ENCODE measurements at regions not wholly inside any gene's neighbourhood (a gene's known extent, or its start where the extent isn't known, plus 50 kb on each side); places are given as distances from the start of the nearest gene placed in this dataset.

DNA sequence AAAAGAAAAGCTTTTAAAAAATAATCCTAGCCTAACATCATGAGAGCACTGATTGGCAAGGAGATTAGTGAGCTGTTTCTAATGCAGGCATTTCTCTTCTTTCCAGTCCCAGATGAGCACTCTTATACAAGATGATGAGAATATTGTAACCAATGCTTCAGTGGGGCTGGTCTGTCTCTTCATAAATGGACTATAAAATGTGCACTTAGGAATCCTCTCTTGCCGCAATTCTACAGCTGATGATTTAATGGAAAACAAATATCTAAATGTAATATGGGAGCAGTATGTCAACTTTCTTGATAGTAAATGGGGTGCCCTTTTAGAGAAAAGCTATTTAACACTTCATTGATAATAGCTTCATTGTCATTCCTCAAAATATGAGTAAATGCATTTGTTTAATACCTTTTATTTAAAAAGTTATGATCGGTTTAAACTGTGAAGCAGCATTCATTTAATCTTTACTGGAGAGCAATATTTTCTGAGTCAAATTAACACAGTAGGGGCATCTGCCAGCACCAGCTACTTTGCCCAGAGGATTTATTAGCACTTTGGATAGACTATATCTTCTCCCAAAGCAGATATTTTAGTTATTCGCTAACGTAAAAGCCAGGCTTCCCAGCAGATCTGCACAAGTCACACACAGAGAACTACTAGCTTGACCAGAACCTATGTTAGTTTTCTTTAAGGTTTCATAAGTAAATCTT lies 985.9 kb downstream of the DIPK2A start:
- TF ChIP-seq, protein P1, sequence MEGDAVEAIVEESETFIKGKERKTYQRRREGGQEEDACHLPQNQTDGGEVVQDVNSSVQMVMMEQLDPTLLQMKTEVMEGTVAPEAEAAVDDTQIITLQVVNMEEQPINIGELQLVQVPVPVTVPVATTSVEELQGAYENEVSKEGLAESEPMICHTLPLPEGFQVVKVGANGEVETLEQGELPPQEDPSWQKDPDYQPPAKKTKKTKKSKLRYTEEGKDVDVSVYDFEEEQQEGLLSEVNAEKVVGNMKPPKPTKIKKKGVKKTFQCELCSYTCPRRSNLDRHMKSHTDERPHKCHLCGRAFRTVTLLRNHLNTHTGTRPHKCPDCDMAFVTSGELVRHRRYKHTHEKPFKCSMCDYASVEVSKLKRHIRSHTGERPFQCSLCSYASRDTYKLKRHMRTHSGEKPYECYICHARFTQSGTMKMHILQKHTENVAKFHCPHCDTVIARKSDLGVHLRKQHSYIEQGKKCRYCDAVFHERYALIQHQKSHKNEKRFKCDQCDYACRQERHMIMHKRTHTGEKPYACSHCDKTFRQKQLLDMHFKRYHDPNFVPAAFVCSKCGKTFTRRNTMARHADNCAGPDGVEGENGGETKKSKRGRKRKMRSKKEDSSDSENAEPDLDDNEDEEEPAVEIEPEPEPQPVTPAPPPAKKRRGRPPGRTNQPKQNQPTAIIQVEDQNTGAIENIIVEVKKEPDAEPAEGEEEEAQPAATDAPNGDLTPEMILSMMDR (conservative IDR thresholded peaks at IDR 0.05; ENCODE audit: low read depth, low read length), result no peak
- no peak for TF ChIP-seq EZH2 (IDR thresholded peaks at IDR 0.05; ENCODE audit: borderline replicate concordance, low read depth, low read length, poor library complexity, severe bottlenecking)

Data from A673 (cell line).